ENCODE measurements at regions not wholly inside any gene's neighbourhood (a gene's known extent, or its start where the extent isn't known, plus 50 kb on each side); places are given as distances from the start of the nearest gene placed in this dataset.

DNA sequence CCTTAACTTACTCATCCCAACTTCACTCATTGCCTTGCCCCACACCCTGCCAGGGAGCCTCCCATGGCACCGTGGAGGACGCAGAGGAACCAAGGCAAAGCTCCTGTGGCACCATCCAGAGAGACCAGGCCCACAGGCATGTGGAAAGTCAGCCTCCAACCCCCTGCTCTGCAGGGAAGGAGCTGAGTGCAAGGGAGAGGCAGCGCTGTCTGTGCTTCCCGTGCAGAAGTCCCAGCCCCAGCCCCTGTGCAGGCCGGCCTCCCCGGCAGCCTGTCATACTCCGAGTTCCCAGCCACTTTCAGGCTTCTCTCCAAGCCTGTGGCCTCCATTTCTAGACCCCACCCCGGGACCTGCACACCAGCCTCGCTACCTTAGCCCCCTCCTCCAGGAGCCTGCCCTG lies 106.4 kb downstream of the SINHCAF start:
- Mint-ChIP-seq H3K36me3 (ENCODE audit: low read depth) (no peaks in the 10 kb centered on the region), H3K4me3 (no peak overlapping the region), H3K9me3 (no peaks in the 10 kb centered on the region), H3K4me1 (peaks cover 47% of the 10 kb centered on the region), H3K27ac (no peak overlapping the region), H3K27me3 (ENCODE audit: insufficient read depth) (peaks cover 65% of the 10 kb centered on the region)
- WGBS, 2 experiments (ENCODE audit: insufficient coverage in 1 of 2, insufficient read length in 1 of 2), result 94 to 97% methylated on average over 7 to 9 of the region's 9 CpGs
- DNase-seq, result no peak
- H3K4me3 ChIP-seq (ENCODE audit: low read length), result no peak overlapping the region
- H3K27ac ChIP-seq (ENCODE audit: low read depth, low read length), result no peak overlapping the region
- peaks cover 4% of the 10 kb centered on the region for H3K27me3 ChIP-seq (ENCODE audit: control insufficient read depth, insufficient read depth, low read length, poor library complexity, severe bottlenecking)
- H3K4me1 ChIP-seq (ENCODE audit: control insufficient read depth, insufficient read depth, low read length), result peaks cover 10% of the 10 kb centered on the region
- no peak overlapping the region for H3K9ac ChIP-seq (ENCODE audit: extremely low read depth, low read length, poor library complexity, severe bottlenecking)
- no peaks in the 10 kb centered on the region for H3K9me3 ChIP-seq (ENCODE audit: control insufficient read depth, low read length)
- TF ChIP-seq, protein P1, sequence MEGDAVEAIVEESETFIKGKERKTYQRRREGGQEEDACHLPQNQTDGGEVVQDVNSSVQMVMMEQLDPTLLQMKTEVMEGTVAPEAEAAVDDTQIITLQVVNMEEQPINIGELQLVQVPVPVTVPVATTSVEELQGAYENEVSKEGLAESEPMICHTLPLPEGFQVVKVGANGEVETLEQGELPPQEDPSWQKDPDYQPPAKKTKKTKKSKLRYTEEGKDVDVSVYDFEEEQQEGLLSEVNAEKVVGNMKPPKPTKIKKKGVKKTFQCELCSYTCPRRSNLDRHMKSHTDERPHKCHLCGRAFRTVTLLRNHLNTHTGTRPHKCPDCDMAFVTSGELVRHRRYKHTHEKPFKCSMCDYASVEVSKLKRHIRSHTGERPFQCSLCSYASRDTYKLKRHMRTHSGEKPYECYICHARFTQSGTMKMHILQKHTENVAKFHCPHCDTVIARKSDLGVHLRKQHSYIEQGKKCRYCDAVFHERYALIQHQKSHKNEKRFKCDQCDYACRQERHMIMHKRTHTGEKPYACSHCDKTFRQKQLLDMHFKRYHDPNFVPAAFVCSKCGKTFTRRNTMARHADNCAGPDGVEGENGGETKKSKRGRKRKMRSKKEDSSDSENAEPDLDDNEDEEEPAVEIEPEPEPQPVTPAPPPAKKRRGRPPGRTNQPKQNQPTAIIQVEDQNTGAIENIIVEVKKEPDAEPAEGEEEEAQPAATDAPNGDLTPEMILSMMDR (conservative IDR thresholded peaks at IDR 0.05), result no peak
- H3K36me3 ChIP-seq (ENCODE audit: control insufficient read depth, insufficient read depth, low read length), result no peaks in the 10 kb centered on the region

DNA sequence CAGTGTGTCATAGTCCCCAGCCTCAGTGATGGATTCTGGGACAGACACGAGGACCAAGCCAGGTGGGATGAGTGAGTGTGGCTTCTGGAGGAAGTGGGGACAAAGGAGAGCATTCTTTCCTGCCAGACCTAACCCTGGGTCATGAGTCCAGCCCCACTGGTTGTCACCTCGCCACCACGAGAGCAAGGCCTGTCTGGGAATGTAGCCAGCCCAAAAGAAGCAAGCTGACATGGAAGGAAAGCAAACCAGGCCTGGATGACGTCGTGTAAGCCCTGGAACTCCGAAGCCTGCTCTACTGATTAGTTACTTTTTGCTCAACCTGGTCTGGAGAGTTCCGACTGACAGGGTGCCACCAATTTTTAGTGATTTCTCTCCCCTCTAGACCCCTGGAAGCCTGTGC lies 105.9 kb downstream of the SINHCAF start:
- no peaks in the 10 kb centered on the region for H3K9me3 ChIP-seq (ENCODE audit: control insufficient read depth, low read length)
- no peak overlapping the region for H3K4me3 ChIP-seq (ENCODE audit: low read length)
- peaks cover 13% of the 10 kb centered on the region for H3K4me1 ChIP-seq (ENCODE audit: control insufficient read depth, insufficient read depth, low read length)
- no peak overlapping the region for H3K4me3 Mint-ChIP-seq
- H3K27me3 Mint-ChIP-seq (ENCODE audit: insufficient read depth), result peaks cover 61% of the 10 kb centered on the region
- no peaks in the 10 kb centered on the region for H3K36me3 Mint-ChIP-seq (ENCODE audit: low read depth)
- no peak overlapping the region for H3K27ac ChIP-seq (ENCODE audit: low read depth, low read length)
- H3K27me3 ChIP-seq (ENCODE audit: control insufficient read depth, insufficient read depth, low read length, poor library complexity, severe bottlenecking), result peaks cover 4% of the 10 kb centered on the region
- DNase-seq, result no peak
- peaks cover 53% of the 10 kb centered on the region for H3K4me1 Mint-ChIP-seq
- H3K9me3 Mint-ChIP-seq, result no peaks in the 10 kb centered on the region
- TF ChIP-seq, protein P1 (conservative IDR thresholded peaks at IDR 0.05), result no peak
- no peak overlapping the region for H3K27ac Mint-ChIP-seq
- H3K36me3 ChIP-seq (ENCODE audit: control insufficient read depth, insufficient read depth, low read length), result no peaks in the 10 kb centered on the region
- WGBS, 2 experiments (ENCODE audit: insufficient coverage in 1 of 2, insufficient read length in 1 of 2), result 76 to 94% methylated on average over 4 to 7 of the region's 7 CpGs
- H3K9ac ChIP-seq (ENCODE audit: extremely low read depth, low read length, poor library complexity, severe bottlenecking), result no peak overlapping the region

DNA sequence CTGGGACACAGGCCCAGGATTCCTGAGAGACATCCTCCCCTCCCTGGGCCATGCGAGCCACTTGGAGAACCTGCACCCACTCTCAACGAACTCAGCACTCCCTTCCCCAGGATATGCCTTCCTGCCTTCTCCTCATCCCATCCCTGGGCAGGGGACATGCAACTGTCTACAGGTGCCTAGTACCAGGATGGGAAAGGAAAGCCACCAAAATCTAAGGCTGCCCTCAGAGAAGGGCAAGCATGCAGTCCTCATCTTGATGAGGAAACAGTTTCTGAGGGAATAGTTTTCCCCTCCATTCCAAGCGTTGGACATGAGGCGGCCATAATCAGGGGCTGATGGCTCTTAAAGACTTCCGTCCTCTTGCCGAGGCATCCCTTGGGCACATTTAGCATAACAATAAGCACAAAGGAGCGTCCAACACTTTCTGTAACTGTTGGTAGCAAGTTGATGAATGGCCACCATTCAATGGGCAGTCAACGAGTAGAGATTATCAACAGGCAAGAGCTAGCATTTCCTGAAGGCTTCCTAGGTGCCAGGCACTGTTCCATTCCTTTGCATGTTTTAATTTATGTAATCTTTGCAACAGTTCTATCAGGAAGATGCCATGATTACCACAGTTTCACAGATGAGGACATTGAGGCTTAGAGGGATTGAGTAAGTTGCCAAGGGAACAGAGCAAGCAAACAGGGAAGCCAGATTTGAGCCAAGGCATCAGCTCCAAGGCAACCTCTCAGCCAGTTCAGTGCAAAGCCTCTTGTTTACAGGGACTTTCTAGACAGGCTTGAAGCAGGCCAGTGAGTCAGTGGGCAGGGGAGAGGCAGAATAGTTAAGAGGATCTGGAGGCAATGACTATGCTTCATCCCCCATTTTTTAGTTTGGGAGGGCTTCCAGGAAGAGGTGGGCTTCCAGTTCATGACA lies 105.1 kb downstream of the SINHCAF start:
- Histone ChIP-seq H3K9ac (ENCODE audit: extremely low read depth, low read length, poor library complexity, severe bottlenecking) (no peak overlapping the region), H3K27ac (ENCODE audit: low read depth, low read length) (no peak overlapping the region), H3K27me3 (ENCODE audit: control insufficient read depth, insufficient read depth, low read length, poor library complexity, severe bottlenecking) (peaks cover 4% of the 10 kb centered on the region), H3K36me3 (ENCODE audit: control insufficient read depth, insufficient read depth, low read length) (no peaks in the 10 kb centered on the region), H3K9me3 (ENCODE audit: control insufficient read depth, low read length) (no peaks in the 10 kb centered on the region), H3K4me3 (ENCODE audit: low read length) (no peak overlapping the region), H3K4me1 (ENCODE audit: control insufficient read depth, insufficient read depth, low read length) (peaks cover 13% of the 10 kb centered on the region)
- TF ChIP-seq, protein P1 (conservative IDR thresholded peaks at IDR 0.05), result no peak
- Mint-ChIP-seq H3K4me3 (no peak overlapping the region), H3K27me3 (ENCODE audit: insufficient read depth) (peaks cover 54% of the 10 kb centered on the region), H3K9me3 (no peaks in the 10 kb centered on the region), H3K4me1 (peaks cover 61% of the 10 kb centered on the region), H3K36me3 (ENCODE audit: low read depth) (no peaks in the 10 kb centered on the region), H3K27ac (peak overlapping the region; percentile 8)
- 82 to 100% methylated on average over 1 to 8 of the region's 8 CpGs for WGBS, 2 experiments (ENCODE audit: insufficient coverage in 1 of 2, insufficient read length in 1 of 2)
- DNase-seq, result no peak

Measured in endodermal cell (in vitro differentiated cells).